BLaER1 treated with 17β-estradiol and CSF1 and Interleukin-3, amounts not matched to agents 10 nM and 100 nM (cell line): ENCODE measurements at regions not wholly inside any gene's neighbourhood (a gene's known extent, or its start where the extent isn't known, plus 50 kb on each side); places are given as distances from the start of the nearest gene placed in this dataset.

ENCODE experiments used
- H3K27ac ChIP-seq, 11 experiments: shearing (Covaris generic); formaldehyde crosslinking; 2 replicates each; pipeline ENCODE4 v1.8.1; 2022
- H3K27me3 ChIP-seq, 11 experiments: shearing (Covaris generic); formaldehyde crosslinking; 2 replicates each; pipeline ENCODE4 v1.8.1; 2022
- H3K36me3 ChIP-seq, 11 experiments: shearing (Covaris generic); formaldehyde crosslinking; 2 replicates each; pipeline ENCODE4 v1.8.1; 2022
- H3K4me1 ChIP-seq, 10 experiments: shearing (Covaris generic); formaldehyde crosslinking; 2 replicates each; pipeline ENCODE4 v1.8.1; 2022
- H3K4me2 ChIP-seq, 11 experiments: shearing (Covaris generic); formaldehyde crosslinking; 2 replicates each; pipeline ENCODE4 v1.8.1; 2022
- H3K4me3 ChIP-seq, 10 experiments: shearing (Covaris generic); formaldehyde crosslinking; 2 replicates each; pipeline ENCODE4 v1.8.1; 2022
- H3K9ac ChIP-seq, 11 experiments: shearing (Covaris generic); formaldehyde crosslinking; 2 replicates each; pipeline ENCODE4 v1.8.1; 2022
- H3K9me3 ChIP-seq, 11 experiments: shearing (Covaris generic); formaldehyde crosslinking; replicated peaks in 1 of 11; 2 replicates each; pipeline ENCODE4 v1.8.1; 2022
- H4K20me1 ChIP-seq, 11 experiments: shearing (Covaris generic); formaldehyde crosslinking; 2 replicates each; pipeline ENCODE4 v1.8.1; 2022
- Cebpa-rat ChIP-seq, 11 experiments: shearing (Covaris generic); IDR thresholded peaks; 2 replicates each; pipeline ENCODE4 v1.8.1; 2022

- Histone ChIP-seq H3K4me1 (peaks cover 7 to 20% (median 16%) of the 10 kb centered on the region in 10 experiments; a peak in 18 of 20 replicates), H3K27me3 (no peaks in the 10 kb centered on the region)
- no peak for TF ChIP-seq Cebpa-rat (IDR thresholded peaks at IDR 0.05)
Observed at GRCh38 chr13:107994137-107994536, 221.2 kb downstream of the LIG4 start.

GRCh38 chr13:107993239-107993949 is 221.9 kb downstream of the LIG4 start:
- Histone ChIP-seq H4K20me1 (no peaks in the 10 kb centered on the region), H3K27me3 (no peaks in the 10 kb centered on the region), H3K9me3 (peaks cover 0 to 8% (median 3%) of the 10 kb centered on the region in 11 experiments; a peak in 3 of 22 replicates), H3K27ac (no peak overlapping the region), H3K36me3 (no peaks in the 10 kb centered on the region), H3K4me2 (no peak overlapping the region), H3K9ac (no peak overlapping the region), H3K4me1 (peaks cover 5 to 13% (median 10%) of the 10 kb centered on the region in 10 experiments; a peak in 16 of 20 replicates), H3K4me3 (no peak overlapping the region)
- no peak for TF ChIP-seq Cebpa-rat (IDR thresholded peaks at IDR 0.05)

More at GRCh38 chr13:107994137-107994536, 221.2 kb downstream of the LIG4 start:
- no peak overlapping the region for H3K4me2 ChIP-seq
- no peak overlapping the region for H3K9ac ChIP-seq
- peaks cover 0 to 8% (median 3%) of the 10 kb centered on the region in 11 experiments; a peak in 5 of 22 replicates for H3K9me3 ChIP-seq
- H4K20me1 ChIP-seq = no peaks in the 10 kb centered on the region
- no peak overlapping the region for H3K27ac ChIP-seq
- no peaks in the 10 kb centered on the region for H3K36me3 ChIP-seq
- no peak overlapping the region for H3K4me3 ChIP-seq

GRCh38 chr13:107992542-107992941 is 222.8 kb downstream of the LIG4 start:
- Histone ChIP-seq H3K4me2 (no peak overlapping the region), H3K4me1 (peaks cover under 1 to 4% (median 2%) of the 10 kb centered on the region in 10 experiments; a peak in 14 of 20 replicates), H3K27me3 (no peaks in the 10 kb centered on the region), H3K9ac (no peak overlapping the region), H3K4me3 (no peak overlapping the region), H3K9me3 (peaks cover 0 to 7% (median 3%) of the 10 kb centered on the region in 11 experiments; a peak in 3 of 22 replicates), H3K36me3 (no peaks in the 10 kb centered on the region), H3K27ac (no peak overlapping the region), H4K20me1 (no peaks in the 10 kb centered on the region)
- no peak for TF ChIP-seq Cebpa-rat (IDR thresholded peaks at IDR 0.05)

- Histone ChIP-seq H3K4me2 (no peak overlapping the region), H3K4me3 (no peak overlapping the region), H3K9me3 (no peaks in the 10 kb centered on the region), H4K20me1 (no peaks in the 10 kb centered on the region), H3K9ac (no peak overlapping the region), H3K27ac (no peak overlapping the region), H3K27me3 (no peaks in the 10 kb centered on the region), H3K4me1 (no peaks in the 10 kb centered on the region; a peak in 1 of 20 replicates), H3K36me3 (no peaks in the 10 kb centered on the region)
- no peak for TF ChIP-seq Cebpa-rat (IDR thresholded peaks at IDR 0.05)
Observed at GRCh38 chr13:107977071-107977574, 238.2 kb downstream of the LIG4 start.

- no peaks in the 10 kb centered on the region; a peak in 1 of 20 replicates for H3K4me1 ChIP-seq
- TF ChIP-seq Cebpa-rat (IDR thresholded peaks at IDR 0.05) = no peak
- H3K27ac ChIP-seq = no peak overlapping the region
Observed at GRCh38 chr13:107976628-107977027, 238.7 kb downstream of the LIG4 start.

GRCh38 chr13:107974409-107974808 is 240.9 kb downstream of the LIG4 start:
- TF ChIP-seq Cebpa-rat (IDR thresholded peaks at IDR 0.05) = no peak
- H3K4me2 ChIP-seq = no peak overlapping the region
- H3K4me1 ChIP-seq = no peaks in the 10 kb centered on the region; a peak in 1 of 20 replicates
- H3K27ac ChIP-seq = no peak overlapping the region
- H3K9me3 ChIP-seq = no peaks in the 10 kb centered on the region
- H3K27me3 ChIP-seq = no peaks in the 10 kb centered on the region
- H3K4me3 ChIP-seq = no peak overlapping the region
- H4K20me1 ChIP-seq = no peaks in the 10 kb centered on the region
- no peak overlapping the region for H3K9ac ChIP-seq
- no peaks in the 10 kb centered on the region for H3K36me3 ChIP-seq

More at GRCh38 chr13:107976628-107977027, 238.7 kb downstream of the LIG4 start:
- no peaks in the 10 kb centered on the region for H3K36me3 ChIP-seq
- H3K27me3 ChIP-seq = no peaks in the 10 kb centered on the region
- H3K4me2 ChIP-seq = no peak overlapping the region
- no peaks in the 10 kb centered on the region for H4K20me1 ChIP-seq
- H3K4me3 ChIP-seq = no peak overlapping the region
- no peaks in the 10 kb centered on the region for H3K9me3 ChIP-seq
- no peak overlapping the region for H3K9ac ChIP-seq

GRCh38 chr13:107969546-107969945 is 245.8 kb downstream of the LIG4 start:
- H3K9me3 ChIP-seq = no peaks in the 10 kb centered on the region
- no peak for TF ChIP-seq Cebpa-rat (IDR thresholded peaks at IDR 0.05)
- no peaks in the 10 kb centered on the region for H3K36me3 ChIP-seq

GRCh38 chr13:107968470-107968869 is 246.9 kb downstream of the LIG4 start:
- no peaks in the 10 kb centered on the region for H3K27me3 ChIP-seq
- no peaks in the 10 kb centered on the region for H3K9me3 ChIP-seq
- no peak for TF ChIP-seq Cebpa-rat (IDR thresholded peaks at IDR 0.05)
- no peak overlapping the region for H3K4me2 ChIP-seq
- H3K4me3 ChIP-seq = no peak overlapping the region
- H4K20me1 ChIP-seq = no peaks in the 10 kb centered on the region
- H3K9ac ChIP-seq = no peak overlapping the region
- H3K36me3 ChIP-seq = no peaks in the 10 kb centered on the region
- H3K4me1 ChIP-seq = no peaks in the 10 kb centered on the region
- no peak overlapping the region for H3K27ac ChIP-seq

More at GRCh38 chr13:107969546-107969945, 245.8 kb downstream of the LIG4 start:
- H3K27ac ChIP-seq = no peak overlapping the region
- no peak overlapping the region for H3K4me2 ChIP-seq
- H3K4me1 ChIP-seq = no peaks in the 10 kb centered on the region
- H3K27me3 ChIP-seq = no peaks in the 10 kb centered on the region
- H3K9ac ChIP-seq = no peak overlapping the region
- H4K20me1 ChIP-seq = no peaks in the 10 kb centered on the region
- H3K4me3 ChIP-seq = no peak overlapping the region

GRCh38 chr13:107964395-107964794 is 250.9 kb downstream of the LIG4 start:
- H3K4me1 ChIP-seq = no peaks in the 10 kb centered on the region
- TF ChIP-seq Cebpa-rat (IDR thresholded peaks at IDR 0.05) = no peak
- H3K9me3 ChIP-seq = no peaks in the 10 kb centered on the region
- no peak overlapping the region for H3K27ac ChIP-seq
- no peaks in the 10 kb centered on the region for H4K20me1 ChIP-seq
- no peak overlapping the region for H3K4me3 ChIP-seq
- H3K9ac ChIP-seq = no peak overlapping the region
- no peak overlapping the region for H3K4me2 ChIP-seq
- H3K36me3 ChIP-seq = no peaks in the 10 kb centered on the region
- no peaks in the 10 kb centered on the region for H3K27me3 ChIP-seq
